ENCODE measurements at regions not wholly inside any gene's neighbourhood (a gene's known extent, or its start where the extent isn't known, plus 50 kb on each side); places are given as distances from the start of the nearest gene placed in this dataset.
A peak's percentile ranks its signal among the peaks of the same experiment; 100 is the strongest.

DNA sequence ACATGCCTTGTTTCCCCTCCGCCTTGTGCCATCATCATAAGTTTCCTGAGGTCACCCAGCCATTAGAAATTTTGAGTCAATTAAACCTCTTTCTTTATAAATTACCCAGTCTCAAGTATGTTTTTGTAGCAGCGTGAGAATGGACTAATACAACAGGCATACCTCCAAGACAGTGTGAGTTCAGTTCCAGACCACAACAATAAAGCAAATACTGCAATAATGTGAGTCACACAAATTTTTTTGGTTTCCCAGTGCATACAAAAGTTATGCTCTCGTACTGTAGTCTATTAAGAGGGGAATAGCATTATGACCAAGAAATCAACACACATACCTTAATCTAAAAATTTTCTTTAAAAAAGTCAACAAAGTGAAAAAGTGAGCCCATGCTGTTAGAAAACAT, 217.2 kb downstream of the NR4A2 start:
- no peak for DNase-seq (ENCODE audit: extremely low read depth in 1 of 11, low read depth in 9 of 11, low spot score in 4 of 11)

DNA sequence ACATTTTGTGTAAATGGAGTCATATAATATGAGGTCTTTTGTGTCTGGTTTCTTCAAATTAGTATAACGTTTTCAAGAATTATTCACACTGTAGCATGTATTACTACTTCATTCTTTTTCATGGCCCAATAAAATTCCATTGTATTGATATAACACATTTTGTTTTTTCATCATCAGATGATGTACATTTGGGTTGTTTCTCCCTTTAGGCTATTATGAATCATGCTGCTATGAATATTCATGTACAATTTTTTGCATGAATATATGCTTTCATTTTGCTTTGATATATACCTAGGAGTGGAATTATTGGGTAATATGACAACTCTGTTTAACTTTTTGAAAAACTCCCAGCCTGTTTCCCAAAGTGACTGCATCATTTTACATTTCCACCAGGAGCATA, 220.2 kb downstream of the NR4A2 start:
- no peak for DNase-seq (ENCODE audit: extremely low read depth in 1 of 11, low read depth in 9 of 11, low spot score in 4 of 11)

DNA sequence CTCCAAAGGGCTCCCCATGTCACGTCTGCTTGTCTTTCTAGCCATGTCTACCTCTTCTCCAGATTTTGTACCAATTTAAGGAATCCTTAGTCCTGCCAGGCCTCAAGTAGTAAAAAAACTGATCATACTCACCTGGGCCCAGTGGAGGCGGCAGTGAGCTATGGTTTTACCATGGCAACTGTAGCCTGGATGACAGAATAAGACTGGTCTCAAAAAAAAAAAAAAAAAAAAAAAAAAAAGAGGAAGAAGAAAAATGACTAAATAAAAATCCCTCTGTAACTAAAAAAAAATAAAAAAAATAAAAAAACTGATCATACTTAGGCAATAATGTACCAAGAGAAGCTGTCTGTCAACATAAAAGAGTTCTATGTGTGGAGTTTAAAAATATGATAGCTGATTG, 221.6 kb downstream of the NR4A2 start:
- DNase-seq (ENCODE audit: extremely low read depth in 1 of 11, low read depth in 9 of 11, low spot score in 4 of 11), result peak in 2 of 11 donors; percentile 0 to 1

- DNase-seq (ENCODE audit: extremely low read depth in 1 of 11, low read depth in 9 of 11, low spot score in 4 of 11), result no peak
Measured at GRCh38 chr2:156099382-156099781, 233.1 kb downstream of the NR4A2 start.

DNA sequence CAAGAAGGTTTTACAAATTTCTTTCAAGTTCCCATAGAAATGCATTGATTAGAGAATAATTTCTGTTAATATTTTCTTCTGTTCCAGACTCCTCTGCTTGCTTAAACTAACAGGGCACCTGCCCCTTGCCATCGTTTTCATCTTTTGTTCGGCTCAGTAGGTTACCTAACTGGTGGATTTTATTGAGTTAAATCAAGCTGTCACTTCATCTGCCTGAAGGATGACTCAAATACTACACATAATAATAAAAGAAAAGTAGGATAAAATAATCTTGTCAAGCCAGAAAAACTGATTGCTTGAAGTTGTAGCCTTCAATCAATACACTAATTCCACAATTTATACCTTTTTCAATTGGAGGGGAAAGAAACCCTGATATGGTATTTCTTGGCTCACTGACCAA, 234.0 kb downstream of the NR4A2 start:
- DNase-seq (ENCODE audit: extremely low read depth in 1 of 11, low read depth in 9 of 11, low spot score in 4 of 11), result no peak

DNA sequence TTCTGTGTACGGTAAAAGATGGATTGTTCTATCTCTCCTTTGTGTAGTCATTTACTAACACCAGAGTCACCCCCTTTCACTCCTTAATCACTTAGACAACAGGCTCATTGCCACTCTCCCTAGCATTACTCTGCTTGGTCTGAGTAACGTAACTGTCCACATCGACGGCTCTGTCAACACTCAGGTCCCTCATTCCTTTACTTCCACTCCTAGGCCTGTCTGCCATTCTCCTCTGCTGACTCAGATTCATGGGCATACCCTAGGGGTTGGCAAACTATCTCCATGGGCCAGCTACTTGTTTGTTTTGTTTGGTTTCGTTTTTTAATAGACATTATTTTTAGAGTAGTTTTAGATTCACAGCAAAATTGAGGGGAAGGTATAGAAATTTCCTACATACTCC, 243.9 kb downstream of the NR4A2 start:
- no peak for DNase-seq (ENCODE audit: extremely low read depth in 1 of 11, low read depth in 9 of 11, low spot score in 4 of 11)

- DNase-seq (ENCODE audit: extremely low read depth in 1 of 11, low read depth in 9 of 11, low spot score in 4 of 11), result no peak
Measured at GRCh38 chr2:156087875-156088274, 244.6 kb downstream of the NR4A2 start.

GRCh38 chr2:156083763-156084493, 248.6 kb downstream of the NR4A2 start:
- no peak for DNase-seq (ENCODE audit: extremely low read depth in 1 of 11, low read depth in 9 of 11, low spot score in 4 of 11)

GRCh38 chr2:156079845-156080244, 252.7 kb downstream of the NR4A2 start:
- DNase-seq (ENCODE audit: extremely low read depth in 1 of 11, low read depth in 9 of 11, low spot score in 4 of 11), result no peak

- no peak for DNase-seq (ENCODE audit: extremely low read depth in 1 of 11, low read depth in 9 of 11, low spot score in 4 of 11)
Measured at GRCh38 chr2:156077041-156077742, 255.3 kb downstream of the NR4A2 start.

GRCh38 chr2:156065912-156066311, 266.6 kb downstream of the NR4A2 start:
- no peak for DNase-seq (ENCODE audit: extremely low read depth in 1 of 11, low read depth in 9 of 11, low spot score in 4 of 11)

DNA sequence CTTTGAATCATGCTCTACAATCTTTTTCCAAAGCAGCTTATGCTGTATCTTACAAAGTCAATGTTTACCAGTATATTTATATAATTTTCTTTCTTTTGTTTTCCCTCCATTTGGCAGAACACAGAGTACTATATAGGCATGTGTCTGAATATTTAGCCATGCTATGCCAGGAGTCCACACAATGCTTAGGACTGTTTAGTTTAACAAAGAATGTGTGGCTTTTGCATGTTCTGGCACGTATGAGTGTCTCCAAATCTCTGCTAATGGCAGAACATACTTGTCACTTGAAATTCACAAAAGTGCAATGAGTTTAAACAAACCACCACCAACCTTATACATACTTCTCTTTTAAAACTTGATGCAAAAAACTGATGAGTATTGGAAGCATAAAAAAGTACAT, 268.0 kb downstream of the NR4A2 start:
- no peak for DNase-seq (ENCODE audit: extremely low read depth in 1 of 11, low read depth in 9 of 11, low spot score in 4 of 11)

DNA sequence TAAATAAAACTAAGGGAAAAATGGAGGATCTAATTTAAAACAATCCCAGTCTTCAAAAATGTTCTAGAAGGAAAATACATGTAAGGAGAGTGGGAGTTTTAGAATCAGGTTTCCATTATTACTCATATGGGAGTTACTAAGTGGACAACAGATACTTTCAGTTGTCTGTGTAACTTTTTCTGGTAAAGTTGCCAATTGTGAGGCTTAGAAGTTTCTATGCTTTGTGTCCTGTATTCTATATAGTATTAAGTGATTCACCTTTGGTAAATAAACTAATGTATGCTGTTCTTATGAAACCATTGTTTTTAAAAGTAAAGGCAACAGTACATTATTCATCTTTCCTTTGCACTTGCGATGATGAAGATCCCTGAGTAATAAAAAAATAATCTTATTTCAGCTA, 274.9 kb downstream of the NR4A2 start:
- DNase-seq (ENCODE audit: extremely low read depth in 1 of 11, low read depth in 9 of 11, low spot score in 4 of 11), result no peak

DNA sequence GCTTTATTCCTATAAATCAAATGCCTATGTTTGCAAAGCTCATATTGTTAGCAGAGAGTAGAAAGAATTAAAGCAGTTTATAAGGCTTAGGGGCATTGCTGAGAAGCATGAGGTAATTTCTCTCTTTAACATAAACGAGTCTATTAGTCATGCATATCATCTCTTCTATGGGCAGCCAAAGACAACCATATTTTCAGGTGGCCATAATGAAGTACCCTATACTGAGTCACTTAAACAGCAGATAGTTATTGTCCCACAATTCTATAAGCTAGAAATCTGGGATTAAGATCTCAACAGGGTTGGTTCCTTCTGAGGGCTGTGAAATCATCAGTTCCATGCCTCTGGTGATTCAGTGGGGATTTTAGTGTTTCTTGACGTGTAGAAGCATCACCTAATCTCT, 277.5 kb downstream of the NR4A2 start:
- no peak for DNase-seq (ENCODE audit: extremely low read depth in 1 of 11, low read depth in 9 of 11, low spot score in 4 of 11)

GRCh38 chr2:156046900-156047299, 285.6 kb downstream of the NR4A2 start:
- DNase-seq (ENCODE audit: extremely low read depth in 1 of 11, low read depth in 9 of 11, low spot score in 4 of 11), result no peak

GRCh38 chr2:156042895-156043294, 289.6 kb downstream of the NR4A2 start:
- DNase-seq (ENCODE audit: extremely low read depth in 1 of 11, low read depth in 9 of 11, low spot score in 4 of 11), result no peak

DNA sequence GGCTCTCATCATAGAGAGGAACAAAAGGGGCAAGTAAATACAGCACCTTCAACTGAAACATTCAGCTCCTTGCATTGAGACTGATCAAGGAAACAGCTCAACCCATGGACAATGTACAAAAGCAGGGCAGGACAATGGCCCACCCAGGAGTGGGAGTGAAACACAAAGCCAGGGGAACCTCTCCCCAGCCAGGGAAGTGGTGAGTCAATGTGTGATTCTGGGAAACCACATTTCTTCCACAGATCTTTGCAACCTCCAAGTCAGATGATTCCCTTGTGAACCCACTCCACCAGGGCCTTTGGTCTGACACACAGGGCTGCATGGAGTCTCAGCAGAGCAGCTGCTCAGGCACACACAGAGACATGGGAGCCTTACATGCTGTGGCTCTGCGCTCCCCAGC, 294.5 kb downstream of the NR4A2 start:
- DNase-seq (ENCODE audit: extremely low read depth in 1 of 11, low read depth in 9 of 11, low spot score in 4 of 11), result no peak

- DNase-seq (ENCODE audit: extremely low read depth in 1 of 11, low read depth in 9 of 11, low spot score in 4 of 11), result no peak
Measured at GRCh38 chr2:156037482-156037881, 295.0 kb downstream of the NR4A2 start.

DNA sequence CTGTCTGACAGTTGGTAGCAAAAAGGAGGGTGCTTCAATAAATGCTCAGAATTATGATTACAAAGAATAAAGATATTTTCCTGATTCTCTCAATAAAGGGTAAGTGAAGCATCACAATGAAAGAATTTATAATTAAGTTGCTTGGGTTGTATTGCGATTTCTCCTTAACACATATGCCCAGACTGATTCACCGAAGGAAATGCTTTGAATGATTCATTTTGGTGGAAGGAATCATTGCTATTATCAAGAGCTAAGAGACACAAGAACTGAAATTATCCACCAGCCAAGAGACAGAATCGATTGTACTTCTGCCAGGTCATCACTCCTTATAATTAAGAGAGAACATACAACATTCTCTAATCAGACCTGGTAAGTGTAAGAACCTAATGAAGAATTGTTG, 301.4 kb downstream of the NR4A2 start:
- no peak for DNase-seq (ENCODE audit: extremely low read depth in 1 of 11, low read depth in 9 of 11, low spot score in 4 of 11)

GRCh38 chr2:156023229-156023869, 309.2 kb downstream of the NR4A2 start:
- DNase-seq (ENCODE audit: extremely low read depth in 1 of 11, low read depth in 9 of 11, low spot score in 4 of 11), result no peak

All from renal cortex interstitium (tissue), 11 donors.